HG03442 (cell line): ENCODE measurements at regions not wholly inside any gene's neighbourhood (a gene's known extent, or its start where the extent isn't known, plus 50 kb on each side); places are given as distances from the start of the nearest gene placed in this dataset.

Experiments
- ATAC-seq: cut with Tn5 transposase; IDR thresholded peaks from one replicate; pipeline ENCODE4 v1.9.1; 2021; ENCODE audit warnings: mild to moderate bottlenecking, moderate library complexity; ENCODE audit not compliant: unreplicated experiment

GRCh38 chr7:32347244-32347828 lies 142.8 kb downstream of the LSM5 start:
- ATAC-seq, result no peak

- ATAC-seq, result no peak
Observed at GRCh38 chr7:32346253-32346652, 143.9 kb downstream of the LSM5 start.

- no peak for ATAC-seq
Observed at GRCh38 chr7:32336726-32337125, 153.5 kb downstream of the LSM5 start.

- no peak for ATAC-seq
Observed at GRCh38 chr7:32335107-32335506, 155.1 kb downstream of the LSM5 start.

GRCh38 chr7:32330602-32331001 lies 159.6 kb downstream of the LSM5 start:
- ATAC-seq, result no peak

GRCh38 chr7:32326078-32326477 lies 164.1 kb downstream of the LSM5 start:
- ATAC-seq, result no peak

GRCh38 chr7:32323712-32324111 lies 166.5 kb downstream of the LSM5 start:
- no peak for ATAC-seq

GRCh38 chr7:32319012-32319382 lies 171.2 kb downstream of the LSM5 start:
- no peak for ATAC-seq

GRCh38 chr7:32318300-32319011 lies 171.7 kb downstream of the LSM5 start:
- no peak for ATAC-seq

- no peak for ATAC-seq
Observed at GRCh38 chr7:32316839-32317238, 173.3 kb downstream of the LSM5 start.

GRCh38 chr7:32314761-32315160 lies 175.4 kb downstream of the LSM5 start:
- ATAC-seq, result no peak

GRCh38 chr7:32301427-32301826 lies 188.8 kb downstream of the LSM5 start:
- ATAC-seq, result no peak

- ATAC-seq, result no peak
Observed at GRCh38 chr7:32299133-32299702, 191.0 kb downstream of the LSM5 start.

- ATAC-seq, result no peak
Observed at GRCh38 chr7:32298408-32299132, 191.6 kb downstream of the LSM5 start.

- ATAC-seq, result no peak
Observed at GRCh38 chr7:32293833-32294232, 196.3 kb downstream of the LSM5 start.

- ATAC-seq, result no peak
Observed at GRCh38 chr7:32289651-32290414, 200.3 kb downstream of the LSM5 start.

GRCh38 chr7:32285698-32286097 lies 204.5 kb downstream of the LSM5 start:
- no peak for ATAC-seq

- no peak for ATAC-seq
Observed at GRCh38 chr7:32283546-32283945, 206.6 kb downstream of the LSM5 start.

GRCh38 chr7:32279500-32279899 lies 209.3 kb upstream of the PDE1C start:
- ATAC-seq, result no peak

- peak; percentile 64 for ATAC-seq
Observed at GRCh38 chr7:32275216-32276009, 205.2 kb upstream of the PDE1C start.
